Ishikawa (cell line): ENCODE measurements at regions not wholly inside any gene's neighbourhood (a gene's known extent, or its start where the extent isn't known, plus 50 kb on each side); places are given as distances from the start of the nearest gene placed in this dataset.

Experiments
- CEBPB ChIP-seq: IDR thresholded peaks from 2 replicates; pipeline ENCODE4 v1.6.1; 2012
- CREB1 ChIP-seq: IDR thresholded peaks from 2 replicates; pipeline ENCODE4 v1.6.1; 2012; ENCODE audit warnings: low read depth
- EGR1 ChIP-seq: IDR thresholded peaks from 2 replicates; pipeline ENCODE4 v1.6.1; 2012
- EP300 ChIP-seq: IDR thresholded peaks from 2 replicates; pipeline ENCODE4 v1.6.1; 2012; ENCODE audit warnings: borderline replicate concordance
- FOXM1 ChIP-seq: IDR thresholded peaks from 2 replicates; pipeline ENCODE4 v1.6.1; 2012; ENCODE audit warnings: low read depth, borderline replicate concordance
- MAX ChIP-seq: IDR thresholded peaks from 2 replicates; pipeline ENCODE4 v1.6.1; 2012
- NFIC ChIP-seq: IDR thresholded peaks from 2 replicates; pipeline ENCODE4 v1.6.1; 2012
- RAD21 ChIP-seq: IDR thresholded peaks from 2 replicates; pipeline ENCODE4 v1.6.1; 2012; ENCODE audit warnings: low read depth
- TAF1 ChIP-seq: IDR thresholded peaks from 2 replicates; pipeline ENCODE4 v1.6.1; 2012; ENCODE audit warnings: low read depth, mild to moderate bottlenecking
- TCF12 ChIP-seq: IDR thresholded peaks from 2 replicates; pipeline ENCODE4 v1.6.1; 2012; ENCODE audit warnings: low read depth
- TEAD4 ChIP-seq: IDR thresholded peaks from 2 replicates; pipeline ENCODE4 v1.6.1; 2012
- USF1 ChIP-seq: IDR thresholded peaks from 2 replicates; pipeline ENCODE4 v1.6.1; 2012
- YY1 ChIP-seq: IDR thresholded peaks from 2 replicates; pipeline ENCODE4 v1.6.1; 2012; ENCODE audit warnings: low read depth
- ZBTB7A ChIP-seq: IDR thresholded peaks from 2 replicates; pipeline ENCODE4 v1.6.1; 2012; ENCODE audit warnings: low read depth
- TF ChIP-seq, protein P1 (sequence below): IDR thresholded peaks from 2 replicates; pipeline ENCODE4 v1.6.1; 2012; ENCODE audit warnings: low read depth, mild to moderate bottlenecking

DNA sequence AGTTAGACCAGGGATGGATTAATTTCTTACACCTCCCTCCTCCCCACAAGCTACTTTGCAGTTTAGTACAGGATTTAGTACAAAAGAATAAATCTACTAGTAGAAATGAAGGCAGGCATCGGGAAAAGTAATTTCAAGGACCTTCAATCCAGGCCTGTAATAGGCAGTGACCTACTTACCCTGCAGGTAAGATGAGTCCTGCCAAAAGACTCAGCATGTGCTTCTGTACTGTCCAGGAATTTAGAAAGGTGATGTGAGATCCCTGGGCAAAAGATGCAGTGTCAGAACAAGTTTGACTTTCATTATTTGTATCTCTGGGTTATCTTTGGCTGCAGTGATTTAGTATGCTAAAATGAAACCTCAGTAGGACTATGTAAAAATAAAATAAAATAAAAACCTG lies 403.0 kb downstream of the NOVA1 start:
- TF ChIP-seq RAD21 (no peak), CREB1 (no peak), CEBPB (no peak), ZBTB7A (no peak), YY1 (no peak), MAX (no peak), USF1 (no peak), TCF12 (no peak), TEAD4 (no peak), EP300 (no peak), TAF1 (no peak), FOXM1 (no peak), NFIC (no peak), EGR1 (no peak)
- TF ChIP-seq, protein P1, sequence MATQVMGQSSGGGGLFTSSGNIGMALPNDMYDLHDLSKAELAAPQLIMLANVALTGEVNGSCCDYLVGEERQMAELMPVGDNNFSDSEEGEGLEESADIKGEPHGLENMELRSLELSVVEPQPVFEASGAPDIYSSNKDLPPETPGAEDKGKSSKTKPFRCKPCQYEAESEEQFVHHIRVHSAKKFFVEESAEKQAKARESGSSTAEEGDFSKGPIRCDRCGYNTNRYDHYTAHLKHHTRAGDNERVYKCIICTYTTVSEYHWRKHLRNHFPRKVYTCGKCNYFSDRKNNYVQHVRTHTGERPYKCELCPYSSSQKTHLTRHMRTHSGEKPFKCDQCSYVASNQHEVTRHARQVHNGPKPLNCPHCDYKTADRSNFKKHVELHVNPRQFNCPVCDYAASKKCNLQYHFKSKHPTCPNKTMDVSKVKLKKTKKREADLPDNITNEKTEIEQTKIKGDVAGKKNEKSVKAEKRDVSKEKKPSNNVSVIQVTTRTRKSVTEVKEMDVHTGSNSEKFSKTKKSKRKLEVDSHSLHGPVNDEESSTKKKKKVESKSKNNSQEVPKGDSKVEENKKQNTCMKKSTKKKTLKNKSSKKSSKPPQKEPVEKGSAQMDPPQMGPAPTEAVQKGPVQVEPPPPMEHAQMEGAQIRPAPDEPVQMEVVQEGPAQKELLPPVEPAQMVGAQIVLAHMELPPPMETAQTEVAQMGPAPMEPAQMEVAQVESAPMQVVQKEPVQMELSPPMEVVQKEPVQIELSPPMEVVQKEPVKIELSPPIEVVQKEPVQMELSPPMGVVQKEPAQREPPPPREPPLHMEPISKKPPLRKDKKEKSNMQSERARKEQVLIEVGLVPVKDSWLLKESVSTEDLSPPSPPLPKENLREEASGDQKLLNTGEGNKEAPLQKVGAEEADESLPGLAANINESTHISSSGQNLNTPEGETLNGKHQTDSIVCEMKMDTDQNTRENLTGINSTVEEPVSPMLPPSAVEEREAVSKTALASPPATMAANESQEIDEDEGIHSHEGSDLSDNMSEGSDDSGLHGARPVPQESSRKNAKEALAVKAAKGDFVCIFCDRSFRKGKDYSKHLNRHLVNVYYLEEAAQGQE, result no peak

DNA sequence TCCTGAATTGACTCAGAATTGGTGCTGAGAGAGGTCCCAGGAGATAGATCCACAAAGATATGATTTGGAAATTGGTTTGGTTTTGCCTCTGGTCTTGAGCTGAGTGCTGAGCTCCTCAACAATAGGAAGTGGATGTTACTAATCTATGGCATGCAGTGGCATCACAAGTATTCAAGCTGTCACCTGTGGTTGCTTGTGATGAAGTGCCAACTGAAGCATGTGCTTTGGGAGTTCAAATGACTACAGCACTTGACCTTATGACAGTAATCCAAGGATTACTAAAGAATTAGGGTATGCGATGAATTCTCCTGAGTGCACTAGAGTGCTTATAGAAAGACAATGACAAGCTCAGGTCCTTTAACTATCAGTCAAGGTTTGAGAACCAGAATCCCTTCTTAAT lies 406.2 kb downstream of the NOVA1 start:
- no peak for TF ChIP-seq YY1
- TF ChIP-seq MAX, result no peak
- TF ChIP-seq TCF12, result no peak
- TF ChIP-seq USF1, result no peak
- no peak for TF ChIP-seq EP300
- TF ChIP-seq, protein P1, result no peak
- TF ChIP-seq TEAD4, result no peak
- no peak for TF ChIP-seq ZBTB7A
- no peak for TF ChIP-seq RAD21
- TF ChIP-seq TAF1, result no peak
- TF ChIP-seq NFIC, result no peak

DNA sequence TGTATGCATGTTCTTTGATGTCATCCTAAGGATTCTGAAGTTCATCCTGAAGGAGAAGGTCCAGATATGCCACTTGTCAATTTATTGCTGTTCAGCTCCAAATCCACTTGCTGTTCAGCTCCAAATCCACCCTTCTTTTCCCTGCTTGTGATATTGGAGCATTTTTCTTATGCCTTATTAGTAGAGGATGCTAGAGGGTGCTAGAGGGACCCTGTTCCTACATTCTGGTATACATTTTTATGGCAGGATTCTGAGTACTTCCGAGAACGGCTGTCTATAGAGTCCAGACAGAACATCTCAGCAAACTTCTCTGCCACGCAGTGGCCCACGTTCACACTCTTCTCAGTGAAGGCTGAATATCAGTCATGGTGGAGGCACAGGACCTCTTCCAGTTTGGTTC lies 406.7 kb downstream of the NOVA1 start:
- TF ChIP-seq NFIC (no peak), MAX (no peak), EP300 (no peak), ZBTB7A (no peak), CEBPB (no peak)

- TF ChIP-seq NFIC, result no peak
- TF ChIP-seq USF1, result no peak
Observed at GRCh38 chr14:26190646-26191045, 407.2 kb downstream of the NOVA1 start.

GRCh38 chr14:26187996-26188620 lies 409.7 kb downstream of the NOVA1 start:
- no peak for TF ChIP-seq EP300
- TF ChIP-seq TAF1, result no peak
- no peak for TF ChIP-seq TCF12
- no peak for TF ChIP-seq RAD21
- TF ChIP-seq TEAD4, result no peak
- TF ChIP-seq USF1, result no peak
- no peak for TF ChIP-seq FOXM1
- TF ChIP-seq NFIC, result no peak
- no peak for TF ChIP-seq MAX
- no peak for TF ChIP-seq ZBTB7A
- TF ChIP-seq, protein P1, result no peak
- TF ChIP-seq CREB1, result no peak
- TF ChIP-seq EGR1, result no peak
- TF ChIP-seq CEBPB, result no peak
- TF ChIP-seq YY1, result no peak
